Putamen (tissue), 1 donor: ENCODE measurements at regions not wholly inside any gene's neighbourhood (a gene's known extent, or its start where the extent isn't known, plus 50 kb on each side); places are given as distances from the start of the nearest gene placed in this dataset.
"Not testable (repeated sequence)": the region's sequence is repeated elsewhere in the genome, so short reads cannot be mapped to it uniquely, and the experiment has no call there.

Source experiments
- DNase-seq: peaks from one replicate; pipeline ENCODE4 v3.0.0-alpha.2; 2016; ENCODE audit warnings: low spot score

DNA sequence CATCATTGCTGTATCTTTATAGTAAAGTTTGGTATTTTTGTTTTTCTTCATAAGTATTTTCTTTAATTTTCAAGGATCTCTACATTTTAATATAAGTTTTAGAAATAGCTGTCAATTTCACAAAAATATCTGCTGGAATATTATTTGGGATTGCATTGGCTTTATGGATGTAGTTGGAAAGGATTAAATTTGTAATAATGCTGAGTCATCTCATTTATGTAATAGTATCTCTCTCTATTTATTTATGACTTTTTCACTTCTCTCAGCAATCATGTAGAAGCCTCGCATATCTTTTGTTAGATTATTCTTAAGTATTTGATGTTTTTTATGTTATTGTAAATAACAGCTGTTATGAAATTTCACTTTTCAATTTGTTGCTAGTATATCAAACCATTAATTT is 223.1 kb upstream of the POGK start:
- DNase-seq = no peak

DNA sequence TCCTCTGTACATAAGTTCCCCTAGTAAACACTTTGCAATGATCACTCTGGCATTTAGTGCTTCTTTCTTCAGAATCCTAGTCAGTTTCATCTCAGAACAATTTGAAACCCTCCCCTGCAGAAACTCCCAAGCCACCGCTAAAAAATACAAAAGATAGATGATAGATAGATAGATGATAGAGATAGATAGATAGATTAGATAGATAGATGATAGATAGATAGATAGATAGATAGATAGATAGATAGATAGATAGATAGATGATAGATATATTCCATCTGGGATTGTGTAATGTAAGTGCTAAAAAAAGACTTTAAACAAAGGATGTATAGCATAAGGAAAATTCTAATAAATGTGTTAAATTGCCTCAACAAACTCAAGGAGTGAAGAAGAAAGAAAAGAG is 212.6 kb upstream of the POGK start:
- DNase-seq = no peak

- DNase-seq = no peak
These were observed 211.7 kb upstream of the POGK start for GRCh38 chr1:166627558-166627957.

DNA sequence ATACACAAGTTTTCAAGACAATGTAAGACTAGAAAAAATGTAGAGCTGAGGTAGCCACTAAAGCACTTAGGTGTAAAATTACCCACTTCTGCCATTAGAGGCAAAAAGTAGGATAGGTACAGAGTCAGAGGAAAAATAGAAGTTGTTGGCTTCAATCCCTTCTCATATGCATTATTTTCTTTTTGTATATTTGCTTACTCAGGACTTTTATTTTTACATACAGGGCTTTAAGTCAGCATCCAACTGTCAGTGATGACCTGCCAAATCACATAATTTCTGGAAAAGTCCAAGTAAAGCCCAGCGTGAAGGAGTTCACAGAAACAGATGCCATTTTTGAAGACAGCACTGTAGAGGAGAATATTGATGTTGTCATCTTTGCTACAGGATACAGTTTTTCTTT is 211.0 kb upstream of the POGK start:
- no peak for DNase-seq

- no peak for DNase-seq
These were observed 209.3 kb upstream of the POGK start for GRCh38 chr1:166629946-166630345.

GRCh38 chr1:166630369-166630768 is 208.9 kb upstream of the POGK start:
- no peak for DNase-seq

DNA sequence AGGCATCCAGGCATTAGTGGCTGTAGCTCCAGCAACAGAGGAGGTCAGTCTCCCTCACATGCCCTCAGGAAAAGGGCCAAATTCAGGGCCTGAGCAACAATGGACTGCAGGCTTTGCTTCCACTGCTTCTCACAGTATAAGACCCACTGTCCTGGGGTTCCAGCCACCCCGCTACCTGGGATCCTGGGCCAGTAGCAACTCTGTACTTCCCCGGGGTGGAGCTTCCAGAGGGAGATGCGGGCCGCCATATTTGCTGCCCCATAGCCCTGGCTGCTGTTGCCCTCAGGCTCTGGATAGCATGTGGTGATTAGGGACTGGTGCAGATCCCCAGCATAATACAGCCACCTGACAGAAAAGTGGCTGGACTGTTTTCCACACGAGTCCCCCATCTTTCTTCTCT is 201.1 kb upstream of the POGK start:
- no peak for DNase-seq

- DNase-seq = not testable (repeated sequence)
These were observed 182.0 kb upstream of the POGK start for GRCh38 chr1:166657228-166657627.

DNA sequence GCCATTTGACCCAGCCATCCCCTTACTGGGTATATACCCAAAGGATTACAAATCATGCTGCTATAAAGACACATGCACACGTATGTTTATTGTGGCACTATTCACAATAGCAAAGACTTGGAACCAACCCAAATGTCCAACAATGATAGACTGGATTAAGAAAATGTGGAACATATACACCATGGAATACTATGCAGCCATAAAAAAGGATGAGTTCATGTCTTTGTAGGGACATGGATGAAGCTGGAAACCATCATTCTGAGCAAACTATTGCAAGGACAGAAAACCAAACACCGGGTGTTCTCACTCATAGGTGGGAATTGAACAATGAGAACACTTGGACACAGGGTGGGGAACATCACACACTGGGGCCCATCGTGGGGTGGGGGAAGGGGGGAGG is 172.5 kb upstream of the POGK start:
- DNase-seq = not testable (repeated sequence)

GRCh38 chr1:166667600-166667999 is 171.7 kb upstream of the POGK start:
- not testable (repeated sequence) for DNase-seq

- DNase-seq = no peak
These were observed 167.6 kb upstream of the POGK start for GRCh38 chr1:166671627-166672026.

DNA sequence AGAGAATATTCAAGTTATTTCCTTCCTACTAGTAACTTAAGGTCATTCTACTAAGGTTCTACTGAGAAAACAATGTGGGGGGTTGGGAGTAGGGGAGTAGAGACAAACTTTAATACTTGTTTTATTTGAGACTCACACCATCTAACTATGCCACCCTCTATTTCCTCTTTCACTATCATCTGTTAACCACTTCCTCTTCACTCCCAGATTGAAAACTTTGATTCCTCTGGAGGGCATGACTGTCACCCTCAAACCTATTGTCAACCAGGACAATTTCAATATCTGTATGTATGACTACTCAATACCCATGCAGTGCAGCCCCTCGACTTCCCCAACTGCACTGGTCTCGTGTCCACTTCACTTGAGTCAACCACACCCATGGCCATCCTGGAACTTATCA is 165.6 kb upstream of the POGK start:
- DNase-seq = no peak

- no peak for DNase-seq
These were observed 164.1 kb upstream of the POGK start for GRCh38 chr1:166675213-166675612.

GRCh38 chr1:166676981-166677380 is 162.3 kb upstream of the POGK start:
- DNase-seq = no peak

DNA sequence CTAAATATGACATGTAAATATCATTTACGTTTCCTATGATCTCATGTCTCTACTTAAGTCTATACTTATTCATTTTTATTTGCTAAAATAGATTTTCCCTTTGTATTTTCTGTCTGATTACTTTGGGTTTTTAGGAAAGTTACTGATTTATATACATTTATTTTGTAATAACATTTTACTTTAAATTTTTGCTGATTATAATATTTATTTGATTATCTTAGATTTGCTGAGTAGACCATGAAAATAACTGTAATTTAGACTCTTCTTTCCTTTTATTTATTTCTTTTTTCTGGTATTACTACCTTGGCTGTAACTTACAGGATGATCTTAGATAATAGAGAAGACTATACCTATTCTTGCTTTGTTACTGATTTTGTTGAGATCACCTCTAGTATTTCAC is 159.9 kb upstream of the POGK start:
- DNase-seq = no peak

GRCh38 chr1:166682588-166682987 is 156.7 kb upstream of the POGK start:
- DNase-seq = no peak

DNA sequence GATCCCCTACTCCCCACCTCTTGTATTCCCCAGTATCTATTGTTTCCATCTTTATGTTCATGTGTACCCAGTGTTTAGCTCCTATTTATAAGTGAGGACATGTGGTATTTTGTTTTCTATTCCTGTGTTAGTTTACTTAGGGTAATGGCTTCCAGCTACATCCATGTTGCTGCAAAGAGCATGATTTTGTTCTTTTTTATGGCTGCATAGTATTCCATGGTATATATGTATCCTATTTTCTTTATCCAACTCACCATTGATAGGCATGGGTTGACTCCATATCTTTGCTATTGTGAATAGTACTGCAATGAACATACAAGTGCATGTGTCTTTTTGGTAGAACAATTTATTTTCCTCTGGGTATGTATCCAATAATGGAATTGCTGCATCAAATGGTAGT is 154.6 kb upstream of the POGK start:
- not testable (repeated sequence) for DNase-seq

- no peak for DNase-seq
These were observed 154.1 kb upstream of the POGK start for GRCh38 chr1:166685200-166685599.

DNA sequence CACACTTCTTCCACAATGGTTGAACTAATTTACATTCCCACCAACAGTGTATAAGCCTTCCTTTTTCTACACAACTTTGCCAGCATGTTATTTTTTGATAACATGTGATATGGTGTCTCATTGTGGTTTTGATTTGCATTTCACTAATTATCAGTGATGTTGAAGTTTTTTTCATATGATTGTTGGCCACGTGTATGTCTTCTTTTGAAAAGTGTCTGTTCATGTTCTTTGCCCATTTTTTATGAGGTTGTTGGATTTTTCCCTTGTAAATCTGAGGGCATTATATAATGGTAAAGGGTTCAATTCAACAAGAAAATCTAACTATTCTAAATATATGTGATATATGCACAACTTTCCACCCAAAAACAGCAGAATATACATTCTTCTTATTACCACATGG is 153.4 kb upstream of the POGK start:
- DNase-seq = not testable (repeated sequence)

GRCh38 chr1:166690596-166690995 is 148.7 kb upstream of the POGK start:
- not testable (repeated sequence) for DNase-seq

GRCh38 chr1:166691476-166691875 is 147.8 kb upstream of the POGK start:
- DNase-seq = no peak

GRCh38 chr1:166692346-166692745 is 146.9 kb upstream of the POGK start:
- DNase-seq = no peak

DNA sequence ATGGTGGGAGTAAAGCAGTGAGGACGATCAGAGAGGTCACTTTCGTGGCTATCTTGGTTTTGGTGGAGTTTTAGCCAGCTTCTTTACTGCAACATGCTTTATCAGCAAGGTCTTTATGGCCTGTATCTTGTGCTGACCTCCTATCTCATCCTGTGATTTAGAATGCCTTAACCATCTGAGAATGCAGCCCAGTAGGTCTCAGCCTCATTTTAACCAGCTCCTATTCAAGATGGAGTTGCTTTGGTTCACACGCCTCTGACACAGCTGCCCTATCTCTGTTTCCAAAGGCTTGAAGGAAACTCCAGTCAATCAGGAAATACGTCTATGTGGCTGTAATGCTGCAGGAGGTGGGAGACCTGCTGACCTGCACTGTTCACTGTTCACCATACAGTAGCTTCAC is 146.1 kb upstream of the POGK start:
- no peak for DNase-seq

DNA sequence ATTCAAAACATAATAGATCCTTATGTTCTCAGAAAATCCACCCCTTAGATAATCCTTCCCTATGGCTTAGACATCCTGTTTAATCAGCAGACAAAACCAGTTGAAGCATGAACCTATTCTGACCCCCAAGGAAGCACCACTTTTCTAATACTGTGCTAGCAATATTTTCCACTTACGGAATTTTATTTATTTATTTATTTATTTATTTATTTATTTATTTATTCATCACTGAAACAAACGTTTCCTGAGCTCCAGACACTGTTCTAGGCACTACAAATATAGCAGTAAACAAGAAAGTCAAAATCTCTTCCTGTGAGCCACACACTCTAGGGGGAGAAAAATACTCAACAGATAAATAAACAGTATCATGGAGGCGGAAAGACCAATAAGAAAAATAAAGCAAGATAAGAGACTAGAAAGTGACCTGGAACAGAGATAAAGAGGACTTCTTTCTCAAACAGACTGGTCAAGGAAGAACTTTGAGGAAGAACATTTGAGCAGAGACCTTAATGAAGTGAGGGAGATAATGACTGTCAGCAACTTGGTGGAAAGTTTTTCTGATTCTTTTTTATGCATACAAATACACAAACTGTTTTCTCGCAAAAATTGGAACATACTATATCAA is 145.5 kb upstream of the POGK start:
- DNase-seq = no peak

DNA sequence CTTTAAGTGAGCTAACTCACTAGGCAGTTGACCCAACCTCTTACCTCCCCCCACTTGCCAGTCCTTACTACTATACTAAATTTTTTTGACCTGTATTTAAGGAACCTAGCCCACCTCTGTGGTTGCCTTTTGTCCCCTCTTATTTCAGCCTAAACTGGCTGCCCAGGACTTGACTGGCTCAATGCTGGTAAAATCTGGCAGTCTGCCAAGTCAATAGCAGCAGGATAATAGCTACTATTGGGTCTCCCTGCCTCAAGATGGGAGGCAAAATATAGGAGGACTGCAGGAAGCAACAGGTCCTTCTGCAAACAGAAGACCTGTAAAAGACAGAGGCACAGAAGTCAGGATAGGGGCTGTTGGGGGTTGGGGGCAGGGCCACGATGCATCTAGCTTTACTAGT is 144.2 kb upstream of the POGK start:
- no peak for DNase-seq
